Stomach (tissue), 4 donors: ENCODE measurements at regions not wholly inside any gene's neighbourhood (a gene's known extent, or its start where the extent isn't known, plus 50 kb on each side); places are given as distances from the start of the nearest gene placed in this dataset.

Source experiments
- EP300 ChIP-seq: sonication (generic); formaldehyde crosslinking; IDR thresholded peaks from one replicate; pipeline ENCODE4 v1.6.1; 2017; ENCODE audit warnings: antibody characterized with exemption
- POLR2A ChIP-seq, 4 donors: fragments of 450-650 bp; IDR thresholded peaks; one replicate each; pipeline ENCODE4 v1.6.1; 2016; ENCODE audit warnings: antibody characterized with exemption in 4 of 4, control low read depth in 2 of 4, mild to moderate bottlenecking in 1 of 4, moderate library complexity in 1 of 4
- POLR2AphosphoS5 ChIP-seq, 3 donors: sonication (generic); formaldehyde crosslinking; IDR thresholded peaks; one replicate each; pipeline ENCODE4 v1.6.1; 2016; ENCODE audit warnings: antibody characterized with exemption in 3 of 3
- TF ChIP-seq, protein P1 (sequence below), 7 experiments: fragments of 450-650 bp in 4 of 7; fragments of 200-600 bp in 3 of 7; sonication (generic) in 3 of 7; IDR thresholded peaks; one replicate each; pipeline ENCODE4 v1.5.1; 2016 to 2019; ENCODE audit warnings: antibody characterized with exemption in 7 of 7, control low read depth in 2 of 7, mild to moderate bottlenecking in 1 of 7

DNA sequence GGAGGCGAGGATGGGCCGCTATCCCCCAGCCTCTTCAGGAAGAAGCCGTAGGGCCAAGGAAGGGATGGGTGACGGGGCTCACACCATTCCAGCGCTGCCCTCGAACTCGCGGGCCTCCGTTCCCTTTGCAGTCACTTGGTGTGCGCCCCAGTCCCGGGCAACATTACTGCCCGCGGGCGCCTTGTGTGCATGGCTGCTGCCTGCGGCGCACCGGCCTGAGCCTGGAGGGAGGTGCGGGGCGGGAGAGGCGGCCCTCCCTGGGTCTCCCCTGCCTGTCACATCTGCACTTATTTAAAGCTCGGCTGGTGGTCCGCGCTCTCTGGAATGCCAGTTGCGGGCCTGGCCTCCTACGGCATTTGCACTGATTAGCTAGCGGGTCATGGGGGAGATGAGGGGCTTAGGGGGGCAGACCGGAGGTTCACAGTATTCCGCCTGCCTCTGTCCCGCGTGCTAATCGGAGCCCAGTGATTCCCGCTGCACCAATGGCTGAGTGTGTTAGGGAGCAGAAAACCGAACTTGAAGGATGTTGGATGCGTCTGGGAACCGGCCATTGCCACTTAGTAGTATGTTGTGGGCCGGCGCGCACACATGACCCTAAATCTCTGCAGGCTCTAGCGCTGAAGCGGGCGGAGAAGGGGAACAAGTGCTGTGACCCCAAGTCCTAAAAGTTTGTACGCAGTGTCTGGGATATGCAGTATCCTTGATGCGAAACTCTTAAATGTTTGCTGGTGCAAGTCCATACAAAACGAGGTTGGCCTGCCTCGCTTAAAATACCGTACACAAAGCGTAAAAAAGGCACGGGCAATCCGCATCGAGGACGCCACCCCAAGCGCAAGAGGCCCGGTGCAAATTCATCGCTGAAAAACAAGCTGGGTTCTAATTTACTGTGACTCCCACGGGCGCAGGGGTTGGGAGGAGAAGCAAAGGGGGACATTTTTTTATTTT, 161.2 kb upstream of the SIX2 start:
- TF ChIP-seq, protein P1, sequence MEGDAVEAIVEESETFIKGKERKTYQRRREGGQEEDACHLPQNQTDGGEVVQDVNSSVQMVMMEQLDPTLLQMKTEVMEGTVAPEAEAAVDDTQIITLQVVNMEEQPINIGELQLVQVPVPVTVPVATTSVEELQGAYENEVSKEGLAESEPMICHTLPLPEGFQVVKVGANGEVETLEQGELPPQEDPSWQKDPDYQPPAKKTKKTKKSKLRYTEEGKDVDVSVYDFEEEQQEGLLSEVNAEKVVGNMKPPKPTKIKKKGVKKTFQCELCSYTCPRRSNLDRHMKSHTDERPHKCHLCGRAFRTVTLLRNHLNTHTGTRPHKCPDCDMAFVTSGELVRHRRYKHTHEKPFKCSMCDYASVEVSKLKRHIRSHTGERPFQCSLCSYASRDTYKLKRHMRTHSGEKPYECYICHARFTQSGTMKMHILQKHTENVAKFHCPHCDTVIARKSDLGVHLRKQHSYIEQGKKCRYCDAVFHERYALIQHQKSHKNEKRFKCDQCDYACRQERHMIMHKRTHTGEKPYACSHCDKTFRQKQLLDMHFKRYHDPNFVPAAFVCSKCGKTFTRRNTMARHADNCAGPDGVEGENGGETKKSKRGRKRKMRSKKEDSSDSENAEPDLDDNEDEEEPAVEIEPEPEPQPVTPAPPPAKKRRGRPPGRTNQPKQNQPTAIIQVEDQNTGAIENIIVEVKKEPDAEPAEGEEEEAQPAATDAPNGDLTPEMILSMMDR (IDR thresholded peaks at IDR 0.05), result no peak
- no peak for TF ChIP-seq POLR2A (IDR thresholded peaks at IDR 0.05)
- no peak for TF ChIP-seq EP300
- TF ChIP-seq POLR2AphosphoS5 (IDR thresholded peaks at IDR 0.05), result no peak
